CD4-positive, alpha-beta T cell treated with Interleukin-6 at 100 ng/mL for 8 hours (primary cell): ENCODE measurements at regions not wholly inside any gene's neighbourhood (a gene's known extent, or its start where the extent isn't known, plus 50 kb on each side); places are given as distances from the start of the nearest gene placed in this dataset.

Experiments
- DNase-seq: peaks from one replicate; pipeline ENCODE4 v3.0.0-alpha.2; 2020; ENCODE audit warnings: mixed read lengths, low spot score

- DNase-seq: no peak
These were observed 244.1 kb downstream of the MREG start for GRCh38 chr2:215769246-215769645.

- DNase-seq: no peak
These were observed 245.7 kb downstream of the MREG start for GRCh38 chr2:215767625-215768024.

GRCh38 chr2:215765729-215766360 is 247.5 kb downstream of the MREG start:
- no peak for DNase-seq

GRCh38 chr2:215764441-215765048 is 248.8 kb downstream of the MREG start:
- no peak for DNase-seq

GRCh38 chr2:215760557-215760956 is 252.8 kb downstream of the MREG start:
- no peak for DNase-seq

- no peak for DNase-seq
These were observed 253.3 kb downstream of the MREG start for GRCh38 chr2:215760091-215760490.

GRCh38 chr2:215758691-215759090 is 254.7 kb downstream of the MREG start:
- no peak for DNase-seq

GRCh38 chr2:215756346-215756730 is 257.0 kb downstream of the MREG start:
- no peak for DNase-seq

- DNase-seq: no peak
These were observed 257.6 kb downstream of the MREG start for GRCh38 chr2:215755641-215756345.

- DNase-seq: no peak
These were observed 258.8 kb downstream of the MREG start for GRCh38 chr2:215754546-215754945.

GRCh38 chr2:215753808-215754207 is 259.5 kb downstream of the MREG start:
- no peak for DNase-seq

- DNase-seq: no peak
These were observed 260.4 kb downstream of the MREG start for GRCh38 chr2:215752991-215753390.

- no peak for DNase-seq
These were observed 260.9 kb downstream of the MREG start for GRCh38 chr2:215752436-215752835.

GRCh38 chr2:215751911-215752272 is 261.5 kb downstream of the MREG start:
- DNase-seq: no peak

- no peak for DNase-seq
These were observed 262.0 kb downstream of the MREG start for GRCh38 chr2:215751200-215751910.

- peak; percentile 37 for DNase-seq
These were observed 262.6 kb downstream of the MREG start for GRCh38 chr2:215750763-215751162.

- no peak for DNase-seq
These were observed 264.0 kb downstream of the MREG start for GRCh38 chr2:215749092-215749957.

- DNase-seq: no peak
These were observed 264.9 kb downstream of the MREG start for GRCh38 chr2:215748446-215748845.

GRCh38 chr2:215746887-215747615 is 266.3 kb downstream of the MREG start:
- no peak for DNase-seq

- DNase-seq: no peak
These were observed 267.0 kb downstream of the MREG start for GRCh38 chr2:215746226-215746886.

- DNase-seq: no peak
These were observed 268.0 kb downstream of the MREG start for GRCh38 chr2:215745331-215745730.
